GM18505 (cell line): ENCODE measurements at regions not wholly inside any gene's neighbourhood (a gene's known extent, or its start where the extent isn't known, plus 50 kb on each side); places are given as distances from the start of the nearest gene placed in this dataset.

Experiments
- ATAC-seq: cut with Tn5 transposase; IDR thresholded peaks from one replicate; pipeline ENCODE4 v1.9.1; 2021; ENCODE audit not compliant: unreplicated experiment
- POLR2A ChIP-seq: IDR thresholded peaks from 4 replicates; pipeline ENCODE4 v1.6.1; 2011; ENCODE audit warnings: borderline replicate concordance; ENCODE audit not compliant: insufficient read depth, insufficient read length; ENCODE audit errors: extremely low read depth

- TF ChIP-seq POLR2A: no peak
- ATAC-seq: no peak
Observed at GRCh38 chrX:134181275-134181660, 55.7 kb upstream of the CCDC160 start.

GRCh38 chrX:134183665-134184064 is 53.3 kb upstream of the CCDC160 start:
- ATAC-seq: no peak
- no peak for TF ChIP-seq POLR2A

- no peak for TF ChIP-seq POLR2A
- ATAC-seq: no peak
Observed at GRCh38 chrX:134184936-134185335, 52.0 kb upstream of the CCDC160 start.

GRCh38 chrX:134186362-134187121 is 50.4 kb upstream of the CCDC160 start:
- ATAC-seq: peak; percentile 80
- TF ChIP-seq POLR2A: no peak
